Activated CD8-positive, alpha-beta memory T cell treated with anti-CD3 and anti-CD28 coated beads for 1 hour (primary cell): ENCODE measurements at regions not wholly inside any gene's neighbourhood (a gene's known extent, or its start where the extent isn't known, plus 50 kb on each side); places are given as distances from the start of the nearest gene placed in this dataset.

Source experiments
- DNase-seq, 2 donors: peaks; one replicate each; pipeline ENCODE4 v3.0.0-alpha.2; 2020; ENCODE audit warnings: low read depth in 1 of 2; ENCODE audit errors: extremely low read depth in 1 of 2

GRCh38 chr3:59266551-59266950 lies 216.7 kb upstream of the CFAP20DC start:
- no peak for DNase-seq

- no peak for DNase-seq
Observed at GRCh38 chr3:59265566-59265965, 215.7 kb upstream of the CFAP20DC start.

- no peak for DNase-seq
Observed at GRCh38 chr3:59264366-59264765, 214.5 kb upstream of the CFAP20DC start.

- DNase-seq = no peak
Observed at GRCh38 chr3:59263152-59263551, 213.3 kb upstream of the CFAP20DC start.

GRCh38 chr3:59262076-59262498 lies 212.3 kb upstream of the CFAP20DC start:
- no peak for DNase-seq

GRCh38 chr3:59261009-59261408 lies 211.2 kb upstream of the CFAP20DC start:
- no peak for DNase-seq

GRCh38 chr3:59258550-59259260 lies 208.9 kb upstream of the CFAP20DC start:
- no peak for DNase-seq

GRCh38 chr3:59257506-59257905 lies 207.7 kb upstream of the CFAP20DC start:
- no peak for DNase-seq

GRCh38 chr3:59256230-59256629 lies 206.4 kb upstream of the CFAP20DC start:
- DNase-seq = no peak

GRCh38 chr3:59254976-59255375 lies 205.2 kb upstream of the CFAP20DC start:
- no peak for DNase-seq

GRCh38 chr3:59254433-59254832 lies 204.6 kb upstream of the CFAP20DC start:
- DNase-seq = no peak

GRCh38 chr3:59253523-59253922 lies 203.7 kb upstream of the CFAP20DC start:
- no peak for DNase-seq

GRCh38 chr3:59251869-59252268 lies 202.0 kb upstream of the CFAP20DC start:
- no peak for DNase-seq

- DNase-seq = no peak
Observed at GRCh38 chr3:59250600-59250999, 200.8 kb upstream of the CFAP20DC start.

- no peak for DNase-seq
Observed at GRCh38 chr3:59249698-59250361, 200.0 kb upstream of the CFAP20DC start.

GRCh38 chr3:59249004-59249403 lies 199.2 kb upstream of the CFAP20DC start:
- DNase-seq = no peak

GRCh38 chr3:59247402-59247841 lies 197.6 kb upstream of the CFAP20DC start:
- no peak for DNase-seq

- DNase-seq = no peak
Observed at GRCh38 chr3:59246719-59247401, 197.0 kb upstream of the CFAP20DC start.

- no peak for DNase-seq
Observed at GRCh38 chr3:59245859-59246501, 196.2 kb upstream of the CFAP20DC start.

- no peak for DNase-seq
Observed at GRCh38 chr3:59245300-59245858, 195.6 kb upstream of the CFAP20DC start.

- DNase-seq = no peak
Observed at GRCh38 chr3:59244343-59244742, 194.5 kb upstream of the CFAP20DC start.
